HG03520 (cell line): ENCODE measurements at regions not wholly inside any gene's neighbourhood (a gene's known extent, or its start where the extent isn't known, plus 50 kb on each side); places are given as distances from the start of the nearest gene placed in this dataset.
"Not testable (repeated sequence)": the region's sequence is repeated elsewhere in the genome, so short reads cannot be mapped to it uniquely, and the experiment has no call there.

Experiments
- ATAC-seq: cut with Tn5 transposase; IDR thresholded peaks from one replicate; pipeline ENCODE4 v1.9.1; 2021; ENCODE audit warnings: mild to moderate bottlenecking, moderate library complexity; ENCODE audit not compliant: unreplicated experiment

GRCh38 chr2:8606649-8607550 is 75.0 kb upstream of the ID2 start:
- no peak for ATAC-seq

GRCh38 chr2:8607606-8608005 is 74.2 kb upstream of the ID2 start:
- ATAC-seq, result no peak

DNA sequence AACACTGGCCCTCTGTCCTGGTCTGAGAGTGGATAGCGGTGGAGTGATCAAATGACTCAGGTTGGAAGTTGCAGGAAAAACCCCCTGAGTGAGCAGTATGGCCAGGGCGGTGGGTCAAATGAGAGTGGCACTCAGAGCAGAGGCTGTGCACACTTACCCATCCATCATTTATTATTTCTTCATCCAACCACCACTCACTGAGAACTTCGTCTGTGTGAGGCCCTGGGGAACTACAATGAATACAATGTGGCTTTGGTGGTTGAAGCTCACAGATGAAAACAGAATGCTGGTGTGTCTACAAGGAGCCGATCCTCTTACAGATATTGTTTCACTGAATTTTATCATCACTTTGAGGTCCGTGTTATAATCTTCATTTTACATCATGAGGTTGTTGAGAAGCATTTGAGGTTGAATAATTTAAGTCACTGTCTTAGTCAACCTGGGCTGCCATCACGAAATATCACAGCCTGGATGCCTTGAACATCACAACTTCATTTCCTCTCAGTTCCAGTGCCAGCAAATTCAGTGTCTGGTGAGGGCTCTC is 73.4 kb upstream of the ID2 start:
- no peak for ATAC-seq

DNA sequence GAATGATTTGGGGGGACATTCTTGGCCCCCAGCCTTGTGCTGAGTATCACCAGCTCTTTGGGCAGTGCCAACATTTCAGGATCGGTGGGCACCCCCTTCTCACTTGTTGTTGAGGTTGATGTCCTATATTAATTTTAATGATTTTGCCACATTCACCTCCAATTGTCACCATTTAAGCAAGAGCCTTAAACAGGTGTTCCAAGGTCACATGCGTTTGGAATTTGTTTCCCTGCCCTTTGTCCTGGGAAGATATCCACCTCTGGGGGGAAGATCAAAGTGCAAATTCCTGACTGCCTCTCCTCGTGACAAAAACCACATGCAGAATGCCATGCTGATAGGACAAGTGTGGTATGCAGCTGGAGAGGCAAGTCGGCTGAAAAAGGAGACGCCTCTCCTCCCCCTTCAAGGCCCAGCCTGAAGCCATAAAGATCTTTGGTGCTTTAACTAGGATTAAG is 72.5 kb upstream of the ID2 start:
- no peak for ATAC-seq

DNA sequence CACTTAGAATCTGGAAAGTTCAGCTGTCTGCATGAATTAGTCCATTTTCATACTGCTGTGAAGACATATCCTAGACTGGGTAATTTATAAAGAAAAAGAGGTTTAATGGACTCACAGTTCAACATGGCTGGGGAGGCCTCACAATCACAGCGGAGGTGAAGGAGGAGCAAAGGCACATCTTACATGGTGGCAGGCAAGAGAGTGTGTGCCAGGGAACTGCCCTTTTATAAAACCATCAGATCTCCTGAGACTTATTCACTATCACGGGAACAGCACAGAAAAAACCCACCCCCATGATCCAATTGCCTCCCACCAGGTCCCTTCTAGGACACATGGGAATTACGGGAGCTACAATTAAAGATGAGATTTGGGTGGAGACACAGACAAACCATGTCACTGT is 71.1 kb upstream of the ID2 start:
- not testable (repeated sequence) for ATAC-seq

GRCh38 chr2:8611246-8611645 is 70.6 kb upstream of the ID2 start:
- no peak for ATAC-seq

DNA sequence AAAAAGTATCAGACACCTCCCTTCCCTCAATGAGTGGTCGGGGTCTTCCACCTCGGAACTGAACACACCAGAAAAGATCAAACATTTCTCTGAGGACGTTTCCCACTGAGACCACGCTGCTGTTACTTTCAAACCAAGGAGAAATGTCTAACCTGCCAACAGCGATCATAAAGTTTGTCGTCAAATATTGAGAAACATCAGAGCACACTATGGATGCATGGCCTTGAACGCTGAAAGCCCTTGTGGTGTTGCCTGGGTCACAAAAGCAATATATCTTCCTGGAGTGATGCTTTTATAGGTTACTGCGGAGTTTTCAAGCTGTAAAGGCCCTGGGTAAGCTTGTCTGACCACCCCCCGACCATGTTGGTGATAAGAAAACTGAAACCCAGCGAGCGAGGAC is 70.2 kb upstream of the ID2 start:
- no peak for ATAC-seq

- no peak for ATAC-seq
These were observed 69.1 kb upstream of the ID2 start for GRCh38 chr2:8612734-8613179.

DNA sequence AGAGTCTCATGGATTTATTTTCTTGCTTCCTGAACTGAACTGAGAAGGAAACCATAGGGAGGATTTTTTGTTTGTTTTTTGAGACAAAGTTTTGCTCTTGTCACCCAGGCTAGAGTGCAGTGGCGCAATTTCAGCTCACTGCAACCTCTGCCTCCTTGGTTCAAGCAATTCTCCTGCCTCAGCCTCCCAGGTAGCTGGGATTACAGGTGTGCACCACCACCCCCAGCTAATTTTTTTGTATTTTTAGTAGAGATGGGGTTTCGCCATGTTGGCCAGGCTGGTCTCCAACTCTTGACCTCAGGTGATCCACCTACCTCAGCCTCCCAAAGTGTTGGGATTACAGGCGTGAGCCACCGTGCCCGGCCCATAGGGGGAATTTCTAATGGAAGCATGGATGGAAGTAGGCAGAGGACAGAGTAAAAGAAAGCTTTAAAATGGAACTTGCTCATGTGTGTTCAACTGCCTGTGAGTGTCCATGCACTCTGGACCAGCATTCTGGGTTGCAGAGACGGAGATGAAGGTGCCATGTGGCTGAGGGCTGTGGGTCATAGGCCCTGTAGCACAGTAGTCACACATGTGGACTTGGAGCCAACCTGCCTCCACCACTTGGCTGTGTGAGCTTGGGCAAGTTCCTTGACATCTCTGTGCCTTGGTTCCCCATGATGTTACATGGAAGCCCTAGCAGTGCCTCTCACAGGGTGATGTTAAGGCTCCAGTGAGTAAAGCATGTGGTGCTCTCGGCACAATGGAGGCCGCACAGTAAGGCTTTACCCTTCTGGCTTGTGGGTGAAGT is 68.5 kb upstream of the ID2 start:
- ATAC-seq, result not testable (repeated sequence)

DNA sequence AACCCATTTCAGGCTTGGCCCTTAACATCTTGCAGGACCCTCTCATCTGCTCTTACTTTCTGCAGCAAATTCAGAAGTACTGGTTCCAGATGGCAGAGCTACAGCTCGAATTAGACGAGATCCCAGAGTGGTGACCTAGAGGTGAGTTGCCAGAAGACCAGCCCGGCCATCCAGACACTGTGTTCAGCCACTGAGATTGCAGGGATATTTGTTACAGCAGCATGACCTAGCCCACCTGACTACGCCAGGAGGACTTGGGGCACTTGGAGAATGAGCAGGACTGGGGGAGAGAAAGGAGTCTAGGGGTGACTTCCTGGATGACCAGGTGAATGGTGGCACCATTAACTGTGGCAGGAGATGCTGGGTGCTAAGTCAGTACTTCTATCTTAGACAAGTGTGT is 67.2 kb upstream of the ID2 start:
- ATAC-seq, result no peak

GRCh38 chr2:8615252-8615575 is 66.6 kb upstream of the ID2 start:
- ATAC-seq, result no peak

GRCh38 chr2:8615576-8616281 is 66.1 kb upstream of the ID2 start:
- no peak for ATAC-seq

GRCh38 chr2:8617048-8617447 is 64.8 kb upstream of the ID2 start:
- ATAC-seq, result no peak

GRCh38 chr2:8617590-8617989 is 64.3 kb upstream of the ID2 start:
- ATAC-seq, result no peak

GRCh38 chr2:8619071-8619470 is 62.8 kb upstream of the ID2 start:
- ATAC-seq, result no peak

GRCh38 chr2:8620611-8621382 is 61.1 kb upstream of the ID2 start:
- ATAC-seq, result no peak

DNA sequence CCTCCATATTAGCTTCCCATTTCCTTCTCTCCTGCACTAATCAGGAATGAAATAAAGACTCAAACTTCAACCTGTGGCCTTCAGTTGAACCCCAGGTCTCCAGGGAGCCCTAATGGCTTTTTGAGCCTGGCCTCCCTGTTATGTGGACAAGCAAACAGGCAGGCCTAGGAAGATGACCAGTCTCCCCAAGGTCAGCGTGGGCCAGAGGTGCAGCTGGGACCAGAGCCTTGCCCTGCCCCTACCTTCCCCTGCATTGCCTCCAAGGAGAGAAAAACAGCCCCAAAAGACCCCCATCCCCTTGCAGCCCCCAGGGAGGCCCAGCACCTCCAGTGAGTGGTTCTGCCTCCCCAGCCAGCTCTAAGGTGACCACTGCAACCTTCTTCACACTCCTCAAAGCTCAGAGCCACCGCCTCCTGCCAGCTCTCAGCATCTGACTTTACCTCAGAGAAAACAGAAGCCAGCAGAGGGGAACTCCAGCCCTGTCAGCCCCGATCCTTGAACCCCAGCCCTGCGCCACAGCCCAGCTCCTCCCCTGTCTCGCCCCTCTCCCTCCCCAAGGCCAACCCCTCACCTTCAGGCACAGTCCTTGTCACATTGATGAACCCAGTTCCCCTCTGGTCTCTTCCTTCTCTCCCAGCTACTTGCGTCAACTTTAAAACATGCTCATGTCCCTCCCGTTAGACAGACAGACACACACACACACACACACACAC is 59.5 kb upstream of the ID2 start:
- no peak for ATAC-seq

- ATAC-seq, result no peak
These were observed 58.9 kb upstream of the ID2 start for GRCh38 chr2:8622924-8623465.

DNA sequence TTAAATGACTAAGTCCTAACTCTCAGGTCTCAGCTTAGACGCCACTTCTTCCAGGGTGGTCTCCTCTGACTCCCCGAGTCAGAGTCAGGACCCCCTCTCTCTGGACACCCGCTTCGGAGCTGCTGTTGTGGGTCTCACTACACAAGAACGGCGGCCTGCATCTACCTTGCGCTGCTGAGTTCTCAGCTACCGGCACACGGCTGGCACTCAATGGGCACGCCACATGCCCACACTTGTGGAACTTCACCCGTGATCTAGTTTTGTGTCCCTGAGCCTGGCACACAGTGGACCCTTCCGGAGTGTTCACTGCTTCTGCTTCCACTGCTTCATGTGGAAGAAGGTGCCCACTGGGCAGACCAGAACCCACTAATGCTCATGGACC is 58.3 kb upstream of the ID2 start:
- ATAC-seq, result no peak
